Parathyroid adenoma (tissue), 2 donors: ENCODE measurements at regions not wholly inside any gene's neighbourhood (a gene's known extent, or its start where the extent isn't known, plus 50 kb on each side); places are given as distances from the start of the nearest gene placed in this dataset.

Experiments
- H2AFZ ChIP-seq: fragments of 300-600 bp; sonication (generic); one replicate; pipeline ENCODE4 v1.7.0; 2017; ENCODE audit warnings: antibody characterized with exemption, mild to moderate bottlenecking
- H3K27ac ChIP-seq: fragments of 300-600 bp; sonication (generic); one replicate; pipeline ENCODE4 v1.7.0; 2017
- H3K27me3 ChIP-seq: fragments of 300-600 bp; sonication (generic); one replicate; pipeline ENCODE4 v1.7.0; 2017; ENCODE audit warnings: low read length; ENCODE audit not compliant: control insufficient read depth, insufficient read depth
- H3K36me3 ChIP-seq: fragments of 300-600 bp; sonication (generic); one replicate; pipeline ENCODE4 v1.7.0; 2017; ENCODE audit warnings: low read length; ENCODE audit not compliant: control insufficient read depth, insufficient read depth
- H3K4me1 ChIP-seq: fragments of 300-600 bp; sonication (generic); one replicate; pipeline ENCODE4 v1.7.0; 2017; ENCODE audit warnings: control low read depth
- H3K4me2 ChIP-seq: fragments of 300-600 bp; sonication (generic); one replicate; pipeline ENCODE4 v1.7.0; 2017; ENCODE audit warnings: low read length
- H3K4me3 ChIP-seq: fragments of 300-600 bp; sonication (generic); one replicate; pipeline ENCODE4 v1.7.0; 2017; ENCODE audit warnings: low read depth, low read length
- H3K79me2 ChIP-seq: fragments of 300-600 bp; sonication (generic); one replicate; pipeline ENCODE4 v1.7.0; 2017; ENCODE audit warnings: control low read depth
- H3K9ac ChIP-seq: fragments of 300-600 bp; sonication (generic); one replicate; pipeline ENCODE4 v1.7.0; 2017; ENCODE audit warnings: mild to moderate bottlenecking
- H3K9me3 ChIP-seq: fragments of 300-600 bp; sonication (generic); one replicate; pipeline ENCODE4 v1.7.0; 2017; ENCODE audit warnings: low read length; ENCODE audit not compliant: control insufficient read depth
- TF ChIP-seq, protein P1 (sequence below): fragments of 300-600 bp; sonication (generic); IDR thresholded peaks from one replicate; pipeline ENCODE4 v1.7.0; 2017; ENCODE audit warnings: antibody characterized with exemption, mild to moderate bottlenecking
- donor health status: primary hyperparathyroidism.

GRCh38 chr3:21163956-21164355 lies 587.1 kb downstream of the ZNF385D start:
- no peaks in the 10 kb centered on the region for H3K36me3 ChIP-seq
- H2AFZ ChIP-seq, result no peak overlapping the region
- H3K27me3 ChIP-seq, result no peaks in the 10 kb centered on the region
- no peaks in the 10 kb centered on the region for H3K4me1 ChIP-seq
- no peaks in the 10 kb centered on the region for H3K79me2 ChIP-seq
- H3K9ac ChIP-seq, result no peak overlapping the region
- TF ChIP-seq, protein P1, sequence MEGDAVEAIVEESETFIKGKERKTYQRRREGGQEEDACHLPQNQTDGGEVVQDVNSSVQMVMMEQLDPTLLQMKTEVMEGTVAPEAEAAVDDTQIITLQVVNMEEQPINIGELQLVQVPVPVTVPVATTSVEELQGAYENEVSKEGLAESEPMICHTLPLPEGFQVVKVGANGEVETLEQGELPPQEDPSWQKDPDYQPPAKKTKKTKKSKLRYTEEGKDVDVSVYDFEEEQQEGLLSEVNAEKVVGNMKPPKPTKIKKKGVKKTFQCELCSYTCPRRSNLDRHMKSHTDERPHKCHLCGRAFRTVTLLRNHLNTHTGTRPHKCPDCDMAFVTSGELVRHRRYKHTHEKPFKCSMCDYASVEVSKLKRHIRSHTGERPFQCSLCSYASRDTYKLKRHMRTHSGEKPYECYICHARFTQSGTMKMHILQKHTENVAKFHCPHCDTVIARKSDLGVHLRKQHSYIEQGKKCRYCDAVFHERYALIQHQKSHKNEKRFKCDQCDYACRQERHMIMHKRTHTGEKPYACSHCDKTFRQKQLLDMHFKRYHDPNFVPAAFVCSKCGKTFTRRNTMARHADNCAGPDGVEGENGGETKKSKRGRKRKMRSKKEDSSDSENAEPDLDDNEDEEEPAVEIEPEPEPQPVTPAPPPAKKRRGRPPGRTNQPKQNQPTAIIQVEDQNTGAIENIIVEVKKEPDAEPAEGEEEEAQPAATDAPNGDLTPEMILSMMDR, result no peak
- H3K4me2 ChIP-seq, result no peak overlapping the region
- H3K4me3 ChIP-seq, result no peak overlapping the region
- no peak overlapping the region for H3K27ac ChIP-seq
- no peaks in the 10 kb centered on the region for H3K9me3 ChIP-seq

DNA sequence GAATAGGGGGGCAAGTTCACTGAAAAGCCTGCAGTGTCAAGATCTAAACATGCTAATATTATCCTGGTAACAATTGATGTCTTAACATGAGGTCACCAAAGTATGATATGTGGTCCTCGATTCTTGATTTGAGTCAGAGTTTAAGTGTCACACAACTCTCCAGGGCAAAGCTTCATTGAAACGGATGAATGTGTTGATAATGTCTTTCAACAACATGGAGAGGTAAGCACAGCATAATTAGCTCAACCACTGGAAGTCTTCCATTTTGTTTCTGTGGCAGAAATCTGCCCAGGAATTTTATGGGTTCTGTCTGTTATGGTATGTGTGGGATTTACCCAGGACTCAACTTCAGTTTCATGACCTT lies 591.5 kb downstream of the ZNF385D start:
- Histone ChIP-seq H2AFZ (no peak overlapping the region), H3K27ac (no peak overlapping the region), H3K9me3 (no peaks in the 10 kb centered on the region), H3K79me2 (no peaks in the 10 kb centered on the region), H3K4me1 (no peaks in the 10 kb centered on the region), H3K27me3 (no peaks in the 10 kb centered on the region), H3K9ac (no peak overlapping the region), H3K36me3 (no peaks in the 10 kb centered on the region), H3K4me2 (no peak overlapping the region), H3K4me3 (no peak overlapping the region)
- TF ChIP-seq, protein P1, result no peak

DNA sequence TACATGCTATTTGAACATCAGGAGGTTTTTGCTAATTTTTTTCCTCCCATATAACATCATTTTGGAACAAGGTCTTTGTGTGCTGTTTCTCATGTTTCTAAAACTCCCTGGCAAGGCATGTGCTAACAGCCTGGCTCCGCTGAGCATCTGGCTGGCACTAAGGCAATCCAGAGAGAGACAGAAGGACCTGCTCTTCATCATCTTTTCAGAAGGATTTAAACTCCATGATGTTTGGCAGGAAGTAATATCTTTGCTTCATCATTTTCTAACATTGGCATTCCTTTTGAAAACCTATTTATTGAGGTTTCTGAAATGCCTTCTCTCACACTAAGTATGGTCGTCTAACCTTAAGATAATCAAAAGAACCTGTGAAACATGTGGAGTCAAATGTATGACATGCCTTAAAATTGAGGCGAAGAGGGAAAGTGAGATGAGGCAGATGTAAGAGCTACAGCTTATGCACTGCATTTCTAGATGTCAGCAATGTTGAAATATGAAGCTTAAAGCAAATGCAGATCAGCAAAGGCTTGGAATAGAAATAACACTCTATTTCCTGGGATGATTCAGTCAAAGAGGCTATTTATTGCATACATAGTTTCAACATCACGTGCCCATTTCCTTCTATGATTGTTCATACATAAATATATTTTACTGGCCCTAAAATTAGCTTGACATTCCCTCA lies 592.0 kb downstream of the ZNF385D start:
- Histone ChIP-seq H3K4me1 (no peaks in the 10 kb centered on the region), H3K4me3 (no peak overlapping the region), H3K79me2 (no peaks in the 10 kb centered on the region), H3K27ac (no peak overlapping the region), H2AFZ (no peak overlapping the region), H3K9me3 (no peaks in the 10 kb centered on the region), H3K36me3 (no peaks in the 10 kb centered on the region), H3K27me3 (no peaks in the 10 kb centered on the region), H3K9ac (no peak overlapping the region), H3K4me2 (no peak overlapping the region)
- TF ChIP-seq, protein P1, result no peak

GRCh38 chr3:21154911-21155310 lies 596.1 kb downstream of the ZNF385D start:
- TF ChIP-seq, protein P1, result no peak

DNA sequence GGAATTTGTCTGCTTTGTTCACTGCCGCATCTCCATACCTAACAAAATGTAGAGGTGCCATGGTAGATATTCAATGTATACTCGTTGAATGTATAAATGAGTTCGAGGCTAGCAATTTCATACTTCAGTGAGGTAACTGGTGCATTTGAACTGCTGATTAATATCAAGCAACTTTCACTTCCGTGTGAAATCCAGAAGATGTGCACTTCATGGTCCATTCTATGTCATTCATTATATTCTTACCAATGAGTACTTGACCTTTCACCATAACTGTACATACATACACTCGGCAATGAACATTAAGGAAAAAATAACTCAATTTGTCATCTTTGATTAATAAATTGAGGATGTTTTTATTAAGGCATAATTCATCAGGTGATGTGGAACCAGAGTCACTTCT lies 598.5 kb downstream of the ZNF385D start:
- H3K4me3 ChIP-seq, result no peak overlapping the region
- H3K79me2 ChIP-seq, result no peaks in the 10 kb centered on the region
- no peaks in the 10 kb centered on the region for H3K27me3 ChIP-seq
- no peak overlapping the region for H3K9ac ChIP-seq
- no peak overlapping the region for H3K27ac ChIP-seq
- no peak overlapping the region for H2AFZ ChIP-seq
- no peaks in the 10 kb centered on the region for H3K36me3 ChIP-seq
- H3K9me3 ChIP-seq, result no peaks in the 10 kb centered on the region
- no peaks in the 10 kb centered on the region for H3K4me1 ChIP-seq
- TF ChIP-seq, protein P1, result no peak
- H3K4me2 ChIP-seq, result no peak overlapping the region

More at GRCh38 chr3:21154911-21155310, 596.1 kb downstream of the ZNF385D start:
- Histone ChIP-seq H3K9ac (no peak overlapping the region), H3K36me3 (no peaks in the 10 kb centered on the region), H3K27me3 (no peaks in the 10 kb centered on the region), H3K27ac (no peak overlapping the region), H3K4me2 (no peak overlapping the region), H2AFZ (no peak overlapping the region), H3K4me1 (no peaks in the 10 kb centered on the region), H3K4me3 (no peak overlapping the region), H3K9me3 (no peaks in the 10 kb centered on the region), H3K79me2 (no peaks in the 10 kb centered on the region)
